Small intestine (tissue), 7 donors: ENCODE measurements at regions not wholly inside any gene's neighbourhood (a gene's known extent, or its start where the extent isn't known, plus 50 kb on each side); places are given as distances from the start of the nearest gene placed in this dataset.

Source experiments
- DNase-seq, 2 donors: peaks; one replicate each; pipeline versions ENCODE4 v3.0.0 to v3.0.0-alpha.2; 2013
- FAIRE-seq: peaks from 2 replicates; lab custom pipeline; 2012; peaks lifted over from hg19 to GRCh38; lab: Jason Lieb, UNC
- H3K27ac ChIP-seq, 3 donors: one replicate each; pipeline ENCODE4 v1.5.1; 2013; ENCODE audit warnings: low read length in 2 of 3, mild to moderate bottlenecking in 2 of 3, control low read depth in 1 of 3, inconsistent platforms in 1 of 3, low read depth in 1 of 3, moderate library complexity in 1 of 3
- H3K27me3 ChIP-seq, 3 donors: one replicate each; pipeline ENCODE4 v1.6.1; 2013; ENCODE audit warnings: low read length in 3 of 3, inconsistent platforms in 1 of 3; ENCODE audit not compliant: control insufficient read depth in 3 of 3, insufficient read depth in 3 of 3
- H3K36me3 ChIP-seq, 3 donors: one replicate each; pipeline ENCODE4 v1.6.1; 2013; ENCODE audit warnings: low read length in 3 of 3, inconsistent platforms in 1 of 3, low read depth in 1 of 3, mild to moderate bottlenecking in 1 of 3, moderate library complexity in 1 of 3; ENCODE audit not compliant: control insufficient read depth in 3 of 3, insufficient read depth in 2 of 3
- H3K4me1 ChIP-seq, 3 donors: one replicate each; pipeline ENCODE4 v1.6.1; 2013; ENCODE audit warnings: low read length in 2 of 3, inconsistent platforms in 1 of 3, low read depth in 1 of 3, mild to moderate bottlenecking in 1 of 3, moderate library complexity in 1 of 3; ENCODE audit not compliant: control insufficient read depth in 3 of 3, insufficient read depth in 2 of 3
- H3K4me3 ChIP-seq, 3 donors: one replicate each; pipeline ENCODE4 v1.5.1; 2013; ENCODE audit warnings: low read length in 3 of 3, control low read depth in 1 of 3, inconsistent platforms in 1 of 3, low read depth in 1 of 3, mild to moderate bottlenecking in 1 of 3, moderate library complexity in 1 of 3
- H3K9me3 ChIP-seq, 2 donors: one replicate each; pipeline ENCODE4 v1.6.1; 2013; ENCODE audit warnings: low read depth in 1 of 2, low read length in 1 of 2; ENCODE audit not compliant: control insufficient read depth in 2 of 2, insufficient read depth in 1 of 2
- WGBS, 3 donors: extraction: QIAGEN DNeasy Blood & Tissue Kit; methylation state at CpG; one replicate each; pipeline ENCODE4 v1.1.7; 2013; 5-methylcytosine and 5-hydroxymethylcytosine counted together
- donor health status: healthy with polysubstance abuse.
- donor health status: control.
- donor health status: control.
- donor health status: Bipolar disorder and iron deficiency.
- donor health status: healthy.

DNA sequence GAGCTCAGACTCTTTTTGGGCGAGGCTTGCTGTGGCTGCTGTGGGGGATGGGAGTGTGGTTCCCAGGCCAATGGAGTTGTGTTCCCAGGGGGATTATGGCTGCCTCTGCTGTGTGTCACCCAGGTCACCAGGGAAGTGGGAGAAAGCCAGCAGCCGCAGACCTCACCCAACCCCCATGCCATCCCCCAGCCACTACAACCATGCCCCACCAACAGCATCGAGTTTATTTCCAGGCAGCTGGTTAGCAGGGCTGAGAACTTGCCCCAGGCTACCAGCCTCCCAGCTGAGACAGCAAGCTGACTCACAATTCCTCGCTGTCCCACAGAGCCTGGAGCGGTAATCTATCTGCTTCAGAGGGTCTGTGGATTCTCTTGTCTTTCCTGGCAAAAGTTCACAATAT lies 331.7 kb downstream of the FRK start:
- no peak for FAIRE-seq
- no peaks in the 10 kb centered on the region for H3K9me3 ChIP-seq
- no peaks in the 10 kb centered on the region for H3K4me1 ChIP-seq
- 66 to 84% (median 83%) methylated on average over 5 of the region's 5 CpGs for WGBS, 3 donors
- H3K4me3 ChIP-seq, result no peak overlapping the region
- H3K36me3 ChIP-seq, result no peaks in the 10 kb centered on the region
- no peak for DNase-seq
- H3K27ac ChIP-seq, result no peak overlapping the region
- H3K27me3 ChIP-seq, result no peaks in the 10 kb centered on the region

GRCh38 chr6:115728171-115728570 lies 332.5 kb downstream of the FRK start:
- no peaks in the 10 kb centered on the region for H3K4me1 ChIP-seq
- no peaks in the 10 kb centered on the region for H3K9me3 ChIP-seq
- DNase-seq, result no peak
- H3K27me3 ChIP-seq, result no peaks in the 10 kb centered on the region
- H3K36me3 ChIP-seq, result no peaks in the 10 kb centered on the region
- FAIRE-seq, result no peak
- no peak overlapping the region for H3K27ac ChIP-seq
- H3K4me3 ChIP-seq, result no peak overlapping the region

DNA sequence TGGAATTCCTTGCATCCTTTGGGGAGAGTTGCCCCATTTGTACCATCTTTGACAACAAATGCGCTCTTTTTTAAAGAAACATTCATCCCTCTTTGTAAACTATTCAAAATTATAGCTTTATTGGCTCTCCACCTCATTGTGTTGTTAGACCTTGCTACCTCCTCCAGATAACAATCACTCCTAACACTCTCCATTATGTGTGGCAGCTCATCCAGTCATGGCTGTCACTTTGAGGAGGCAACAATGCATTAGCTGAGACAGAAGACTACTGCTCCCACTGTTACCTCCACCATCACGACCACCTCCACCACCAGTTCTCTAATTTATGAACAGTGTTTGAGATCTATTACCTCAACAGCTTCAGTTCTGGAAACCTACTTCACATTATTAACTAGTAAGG lies 339.1 kb downstream of the FRK start:
- Histone ChIP-seq H3K27me3 (no peaks in the 10 kb centered on the region), H3K4me1 (no peaks in the 10 kb centered on the region), H3K36me3 (no peaks in the 10 kb centered on the region), H3K4me3 (no peak overlapping the region), H3K9me3 (no peaks in the 10 kb centered on the region), H3K27ac (no peak overlapping the region)
- FAIRE-seq (no peak), DNase-seq (no peak)
- 69 to 76% (median 74%) methylated on average over 2 of the region's 2 CpGs for WGBS, 3 donors

- Histone ChIP-seq H3K27me3 (no peaks in the 10 kb centered on the region), H3K4me3 (no peak overlapping the region), H3K4me1 (no peaks in the 10 kb centered on the region), H3K36me3 (no peaks in the 10 kb centered on the region), H3K27ac (no peak overlapping the region), H3K9me3 (no peaks in the 10 kb centered on the region)
- FAIRE-seq (no peak), DNase-seq (no peak)
- WGBS, 3 donors, result 75 to 92% (median 88%) methylated on average over 1 of the region's 1 CpG
Observed at GRCh38 chr6:115720900-115721299, 339.8 kb downstream of the FRK start.

DNA sequence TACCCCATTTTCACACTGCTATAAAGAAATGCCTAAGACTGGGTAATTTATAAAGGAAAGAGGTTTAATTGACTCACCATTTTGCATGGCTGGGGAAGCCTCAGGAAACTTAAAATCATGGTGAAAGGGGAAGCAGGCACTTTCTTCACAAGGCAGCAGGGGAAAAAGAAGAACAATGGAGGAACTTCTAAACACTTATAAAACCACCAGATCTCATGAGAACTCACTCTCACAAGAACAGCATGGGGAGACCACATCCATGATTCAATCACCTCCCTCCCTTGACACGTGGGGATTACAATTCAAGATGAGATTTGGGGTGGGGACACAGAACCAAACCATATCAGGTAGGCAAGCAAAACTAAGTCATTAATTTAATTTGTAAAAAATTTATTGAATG lies 343.2 kb downstream of the FRK start:
- WGBS, 3 donors, result 48 to 62% (median 61%) methylated on average over 1 of the region's 1 CpG
- no peak for FAIRE-seq
- H3K27me3 ChIP-seq, result no peaks in the 10 kb centered on the region

DNA sequence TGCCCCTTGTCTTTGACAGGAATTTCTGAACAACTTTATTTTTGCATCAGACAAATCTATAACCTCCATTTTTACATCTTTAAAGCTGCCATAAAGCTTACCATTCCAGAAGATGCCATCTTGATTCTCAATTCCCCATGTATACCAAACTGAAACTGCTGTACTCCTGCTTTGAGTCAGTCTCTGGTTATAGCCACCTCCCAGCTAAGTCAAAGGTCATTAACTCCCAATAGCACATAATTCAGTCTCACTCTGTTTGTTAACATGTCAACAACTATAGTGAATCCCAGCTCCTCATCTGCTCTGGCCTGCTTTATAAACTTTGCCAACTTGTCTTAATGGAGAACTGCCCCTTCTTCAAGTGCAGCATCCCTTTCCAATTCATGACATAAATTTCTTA lies 343.6 kb downstream of the FRK start:
- Histone ChIP-seq H3K27me3 (no peaks in the 10 kb centered on the region), H3K36me3 (no peaks in the 10 kb centered on the region), H3K4me3 (no peak overlapping the region), H3K4me1 (no peaks in the 10 kb centered on the region), H3K9me3 (no peaks in the 10 kb centered on the region), H3K27ac (no peak overlapping the region)
- FAIRE-seq, result no peak
- DNase-seq, result no peak

More for the DNA sequence above, 343.2 kb downstream of the FRK start:
- Histone ChIP-seq H3K4me1 (no peaks in the 10 kb centered on the region), H3K4me3 (no peak overlapping the region), H3K27ac (no peak overlapping the region), H3K9me3 (no peaks in the 10 kb centered on the region), H3K36me3 (no peaks in the 10 kb centered on the region)
- no peak for DNase-seq

DNA sequence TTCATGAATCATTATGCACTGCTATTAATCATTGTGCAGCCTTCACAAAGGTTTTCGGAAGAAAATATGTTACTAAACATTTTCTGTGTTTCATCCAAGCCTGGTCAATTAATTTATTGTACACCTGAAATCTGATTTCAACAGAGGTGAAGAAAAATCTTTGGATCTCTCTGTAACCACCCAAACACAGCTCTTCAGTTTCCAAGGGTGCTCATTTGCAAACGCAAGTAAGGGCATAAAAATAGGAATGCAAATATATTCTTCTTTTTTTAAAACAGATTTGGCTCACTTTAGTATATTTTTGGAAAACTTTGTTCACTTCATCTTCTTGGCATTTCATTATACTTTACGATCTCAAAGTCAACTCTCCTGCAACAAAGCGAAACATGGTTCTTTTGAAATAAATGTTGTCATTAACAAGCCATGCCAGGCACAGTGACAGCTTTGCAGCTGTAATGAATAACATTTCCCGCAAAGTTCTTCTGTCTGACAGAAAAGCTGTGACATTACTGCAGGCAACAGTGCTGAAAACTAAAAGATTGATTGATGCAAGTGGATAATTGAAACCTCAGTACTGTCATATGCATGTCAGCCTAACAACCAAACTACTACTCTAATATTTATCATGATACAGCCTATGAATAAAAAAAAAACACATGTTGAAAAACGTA lies 348.3 kb downstream of the FRK start:
- no peak overlapping the region for H3K27ac ChIP-seq
- H3K27me3 ChIP-seq, result no peaks in the 10 kb centered on the region
- H3K36me3 ChIP-seq, result no peaks in the 10 kb centered on the region
- 75 to 79% (median 76%) methylated on average over 6 of the region's 6 CpGs for WGBS, 3 donors
- FAIRE-seq (no peak), DNase-seq (no peak)
- no peaks in the 10 kb centered on the region for H3K9me3 ChIP-seq
- no peaks in the 10 kb centered on the region for H3K4me1 ChIP-seq
- no peak overlapping the region for H3K4me3 ChIP-seq

DNA sequence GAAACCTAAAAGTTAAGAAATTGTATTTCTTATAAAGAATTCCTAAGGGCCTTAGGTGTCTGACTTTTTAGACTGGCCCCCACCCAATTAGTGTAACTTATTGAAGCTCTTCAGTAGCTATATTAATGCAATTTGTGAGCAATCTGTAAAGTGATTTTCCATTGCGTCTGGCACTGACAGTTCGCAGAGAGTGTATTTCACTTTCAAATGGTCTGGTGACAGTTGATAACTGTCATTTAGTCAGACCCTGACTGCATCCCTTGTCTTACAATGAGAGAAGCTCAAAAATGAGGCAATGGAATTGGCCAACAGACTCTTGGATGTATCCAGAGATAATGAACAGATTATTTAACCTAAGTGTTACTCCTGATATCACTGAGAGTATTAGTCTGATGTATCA lies 351.8 kb downstream of the FRK start:
- no peaks in the 10 kb centered on the region for H3K27me3 ChIP-seq
- no peak overlapping the region for H3K4me3 ChIP-seq
- no peak for FAIRE-seq
- DNase-seq, result no peak
- H3K9me3 ChIP-seq, result peaks cover 0 to 4% of the 10 kb centered on the region in 2 donors
- H3K27ac ChIP-seq, result no peak overlapping the region
- H3K4me1 ChIP-seq, result no peaks in the 10 kb centered on the region
- H3K36me3 ChIP-seq, result no peaks in the 10 kb centered on the region
- WGBS, 3 donors, result 68 to 90% (median 82%) methylated on average over 2 of the region's 2 CpGs

GRCh38 chr6:115706981-115707380 lies 353.7 kb downstream of the FRK start:
- no peak overlapping the region for H3K27ac ChIP-seq
- H3K36me3 ChIP-seq, result no peaks in the 10 kb centered on the region
- 84 to 86% (median 86%) methylated on average over 2 of the region's 2 CpGs for WGBS, 3 donors
- peaks cover 0 to 15% of the 10 kb centered on the region in 2 donors for H3K9me3 ChIP-seq
- H3K27me3 ChIP-seq, result no peaks in the 10 kb centered on the region
- H3K4me3 ChIP-seq, result no peak overlapping the region
- FAIRE-seq (no peak), DNase-seq (no peak)
- H3K4me1 ChIP-seq, result no peaks in the 10 kb centered on the region
